Calu3 (cell line): ENCODE measurements at regions not wholly inside any gene's neighbourhood (a gene's known extent, or its start where the extent isn't known, plus 50 kb on each side); places are given as distances from the start of the nearest gene placed in this dataset.

Experiments
- BruUV-seq: library from RNA; stranded (reverse); fragments of 400-500 nt; replicated peaks from 2 replicates; lab custom pipeline; 2021; lab: Mats Ljungman, UMichigan
- CTCF ChIA-PET: fragments of 300-600 bp; sonication (Branson Sonifier 250); formaldehyde crosslinking; loops from one replicate; lab custom pipeline; 2022; ENCODE audit warnings: antibody characterized with exemption; lab: Charles Lee
- DNase-seq: peaks from one replicate; pipeline ENCODE4 v3.0.0; 2022
- H3K27ac Mint-ChIP-seq: one replicate; pipeline ENCODE4 v1.8.0; 2022; ENCODE audit warnings: mixed read lengths; ENCODE audit not compliant: unreplicated experiment
- H3K27me3 Mint-ChIP-seq: one replicate; pipeline ENCODE4 v1.8.0; 2022; ENCODE audit warnings: mixed read lengths; ENCODE audit not compliant: unreplicated experiment
- H3K36me3 Mint-ChIP-seq: one replicate; pipeline ENCODE4 v1.8.0; 2022; ENCODE audit warnings: mild to moderate bottlenecking, moderate library complexity, mixed read lengths; ENCODE audit not compliant: insufficient read depth, unreplicated experiment
- H3K4me1 Mint-ChIP-seq: one replicate; pipeline ENCODE4 v1.8.0; 2022; ENCODE audit warnings: mild to moderate bottlenecking, low read depth, mixed read lengths; ENCODE audit not compliant: unreplicated experiment
- H3K4me3 Mint-ChIP-seq: one replicate; pipeline ENCODE4 v1.8.0; 2022; ENCODE audit warnings: mild to moderate bottlenecking, low read depth, moderate library complexity, mixed read lengths; ENCODE audit not compliant: unreplicated experiment
- H3K9me3 Mint-ChIP-seq: one replicate; pipeline ENCODE4 v1.8.0; 2022; ENCODE audit warnings: low read depth, mixed read lengths; ENCODE audit not compliant: unreplicated experiment
- intact Hi-C: fragments of 100-400 bp; cut with micrococcal nuclease; formaldehyde crosslinking; loops from one replicate; pipeline ENCODE4 v1.10.0; 2022; ENCODE audit not compliant: unreplicated experiment
- TF ChIP-seq, protein P1 (sequence below): fragments of 200-600 bp; IDR thresholded peaks from one replicate; pipeline ENCODE4 v1.8.0; 2022; ENCODE audit warnings: antibody characterized with exemption; ENCODE audit not compliant: unreplicated experiment

DNA sequence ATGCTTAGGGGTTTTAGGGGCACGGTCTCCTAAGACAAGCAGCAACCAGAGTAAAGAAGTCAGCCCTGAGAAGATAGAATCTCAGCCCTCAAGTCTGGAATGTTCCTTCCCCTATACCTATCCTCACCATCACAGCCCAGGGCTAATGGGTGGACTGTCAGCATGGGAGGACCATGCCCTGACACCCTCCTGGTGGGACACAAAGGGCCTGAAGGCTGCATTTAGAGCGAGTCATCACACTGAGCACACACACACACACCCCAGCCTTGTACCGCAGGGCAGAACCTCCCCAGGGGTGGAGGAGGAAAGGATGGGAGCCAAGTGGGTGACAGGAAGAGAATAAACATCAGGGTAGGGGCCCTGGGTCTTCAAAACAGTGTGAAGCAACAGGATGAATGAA is 174.8 kb upstream of the SERP2 start:
- intact Hi-C loops: no loop called here
- peaks cover 6% of the 10 kb centered on the region for H3K36me3 Mint-ChIP-seq
- CTCF ChIA-PET: no interaction called here
- H3K27ac Mint-ChIP-seq: no peak overlapping the region
- no peaks in the 10 kb centered on the region for H3K9me3 Mint-ChIP-seq
- DNase-seq: peak; percentile 6
- no peaks in the 10 kb centered on the region for H3K27me3 Mint-ChIP-seq
- BruUV-seq: no TSS peak
- H3K4me3 Mint-ChIP-seq: no peak overlapping the region
- TF ChIP-seq, protein P1, sequence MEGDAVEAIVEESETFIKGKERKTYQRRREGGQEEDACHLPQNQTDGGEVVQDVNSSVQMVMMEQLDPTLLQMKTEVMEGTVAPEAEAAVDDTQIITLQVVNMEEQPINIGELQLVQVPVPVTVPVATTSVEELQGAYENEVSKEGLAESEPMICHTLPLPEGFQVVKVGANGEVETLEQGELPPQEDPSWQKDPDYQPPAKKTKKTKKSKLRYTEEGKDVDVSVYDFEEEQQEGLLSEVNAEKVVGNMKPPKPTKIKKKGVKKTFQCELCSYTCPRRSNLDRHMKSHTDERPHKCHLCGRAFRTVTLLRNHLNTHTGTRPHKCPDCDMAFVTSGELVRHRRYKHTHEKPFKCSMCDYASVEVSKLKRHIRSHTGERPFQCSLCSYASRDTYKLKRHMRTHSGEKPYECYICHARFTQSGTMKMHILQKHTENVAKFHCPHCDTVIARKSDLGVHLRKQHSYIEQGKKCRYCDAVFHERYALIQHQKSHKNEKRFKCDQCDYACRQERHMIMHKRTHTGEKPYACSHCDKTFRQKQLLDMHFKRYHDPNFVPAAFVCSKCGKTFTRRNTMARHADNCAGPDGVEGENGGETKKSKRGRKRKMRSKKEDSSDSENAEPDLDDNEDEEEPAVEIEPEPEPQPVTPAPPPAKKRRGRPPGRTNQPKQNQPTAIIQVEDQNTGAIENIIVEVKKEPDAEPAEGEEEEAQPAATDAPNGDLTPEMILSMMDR: no peak
- peaks cover 19% of the 10 kb centered on the region for H3K4me1 Mint-ChIP-seq

DNA sequence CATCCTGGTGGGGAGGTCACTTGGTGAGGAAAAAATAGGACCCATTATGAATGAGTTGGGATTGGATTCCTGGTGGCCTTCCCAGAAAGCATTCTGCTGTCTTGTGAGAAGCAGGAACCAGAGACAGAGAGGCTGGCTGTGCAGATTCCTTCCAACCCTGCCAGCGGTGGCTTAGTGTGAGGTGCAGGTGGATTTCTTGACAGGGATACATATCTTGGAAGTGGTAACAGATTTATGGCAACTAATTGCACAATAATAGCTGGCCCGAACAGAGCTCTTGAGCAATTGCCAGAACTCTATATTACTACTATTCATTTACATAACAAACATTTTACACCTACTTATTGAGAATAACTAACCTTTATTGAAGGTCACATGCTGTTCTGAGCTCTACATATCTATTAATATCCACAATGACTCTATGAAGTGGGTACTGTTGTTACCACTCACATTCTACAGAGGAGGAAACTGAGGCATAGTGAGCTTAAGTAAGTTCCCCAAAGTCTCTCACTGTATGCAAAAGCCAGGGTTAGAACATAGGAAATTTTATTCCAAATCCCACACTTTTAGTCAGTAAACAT is 173.9 kb upstream of the SERP2 start:
- H3K4me1 Mint-ChIP-seq: peaks cover 19% of the 10 kb centered on the region
- CTCF ChIA-PET: no interaction called here
- no peaks in the 10 kb centered on the region for H3K9me3 Mint-ChIP-seq
- peaks cover 6% of the 10 kb centered on the region for H3K36me3 Mint-ChIP-seq
- intact Hi-C loops: no loop called here
- no TSS peak for BruUV-seq
- no peak overlapping the region for H3K4me3 Mint-ChIP-seq
- TF ChIP-seq, protein P1: no peak
- DNase-seq: no peak
- no peak overlapping the region for H3K27ac Mint-ChIP-seq
- H3K27me3 Mint-ChIP-seq: no peaks in the 10 kb centered on the region

DNA sequence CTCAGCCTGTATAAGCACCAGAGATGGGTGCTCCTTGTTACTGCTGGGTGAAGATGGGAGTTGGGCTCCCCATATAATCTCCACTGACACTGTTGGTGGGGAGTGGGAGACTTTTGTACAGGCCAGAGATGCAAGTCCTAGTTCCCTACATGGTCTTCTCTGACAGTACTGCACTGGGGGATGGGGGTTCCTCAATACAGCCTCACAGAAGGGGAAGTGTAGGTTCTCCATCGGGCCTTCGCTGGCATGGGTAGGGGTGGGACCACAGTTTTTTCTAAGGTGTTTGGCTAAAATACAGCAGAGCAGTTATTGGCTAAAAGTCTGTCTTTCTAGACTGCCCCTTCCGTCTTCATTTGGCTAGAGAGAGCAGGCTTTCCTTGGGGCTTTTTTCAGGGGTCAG is 167.2 kb upstream of the SERP2 start:
- H3K36me3 Mint-ChIP-seq: no peaks in the 10 kb centered on the region
- peaks cover 3% of the 10 kb centered on the region for H3K9me3 Mint-ChIP-seq
- BruUV-seq: no TSS peak
- H3K27ac Mint-ChIP-seq: no peak overlapping the region
- DNase-seq: no peak
- TF ChIP-seq, protein P1: no peak
- CTCF ChIA-PET: no interaction called here
- H3K4me1 Mint-ChIP-seq: no peaks in the 10 kb centered on the region
- no peaks in the 10 kb centered on the region for H3K27me3 Mint-ChIP-seq
- H3K4me3 Mint-ChIP-seq: no peak overlapping the region
- intact Hi-C loops: no loop called here

DNA sequence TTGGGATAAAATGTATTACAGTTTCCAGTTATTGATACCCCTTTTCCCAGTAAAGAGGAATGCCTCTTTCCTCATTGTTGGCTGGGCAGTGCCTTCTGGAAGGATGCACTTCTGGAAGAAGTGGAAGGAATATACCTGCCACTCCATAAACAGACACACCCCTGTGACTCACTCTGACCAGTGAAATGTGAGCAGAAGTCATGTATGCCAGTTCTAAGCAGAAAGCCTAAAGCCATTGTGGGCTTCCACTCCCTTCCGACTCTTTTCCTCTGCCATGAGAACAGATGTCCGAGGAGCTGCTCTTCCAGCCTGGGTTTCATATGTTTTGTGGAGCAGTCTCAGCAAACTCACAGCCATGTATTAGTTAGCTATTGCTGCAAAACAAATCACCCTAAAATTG is 166.1 kb upstream of the SERP2 start:
- TF ChIP-seq, protein P1: no peak
- no peak for DNase-seq
- intact Hi-C loops: no loop called here
- Mint-ChIP-seq H3K27ac (no peak overlapping the region), H3K4me1 (no peaks in the 10 kb centered on the region), H3K4me3 (no peak overlapping the region), H3K9me3 (peaks cover 3% of the 10 kb centered on the region), H3K27me3 (no peaks in the 10 kb centered on the region), H3K36me3 (no peaks in the 10 kb centered on the region)
- CTCF ChIA-PET: no interaction called here
- no TSS peak for BruUV-seq
